ENCODE measurements at regions not wholly inside any gene's neighbourhood (a gene's known extent, or its start where the extent isn't known, plus 50 kb on each side); places are given as distances from the start of the nearest gene placed in this dataset.
A peak's percentile ranks its signal among the peaks of the same experiment; 100 is the strongest.
"Not testable (repeated sequence)": the region's sequence is repeated elsewhere in the genome, so short reads cannot be mapped to it uniquely, and the experiment has no call there.

- H3K4me3 ChIP-seq (ENCODE audit: low read depth in 2 of 2, low read length in 2 of 2); BruUV-seq (replicated peaks); DNase-seq (ENCODE audit: low read depth, low spot score); H3K27ac ChIP-seq (ENCODE audit: low read length); H3K36me3 ChIP-seq (ENCODE audit: control insufficient read depth, insufficient read depth, low read length); H3K4me1 ChIP-seq (ENCODE audit: control insufficient read depth, insufficient read depth, low read length); H3K9me3 ChIP-seq (ENCODE audit: control insufficient read depth, insufficient read depth, low read depth, low read length); POLR2A ChIA-PET; intact Hi-C loops (cut with micrococcal nuclease; ENCODE audit: unreplicated experiment); in situ Hi-C loops (cut with HindIII; ENCODE audit: low pct_unique_long_range_greater_than_20kb, low sequenced_read_pairs); CTCF ChIA-PET; H3K27me3 ChIP-seq (ENCODE audit: control insufficient read depth, insufficient read depth, low read length): not testable (repeated sequence)
- peak; percentile 70 for ATAC-seq
Observed at GRCh38 chr20:29883514-29884219, 1373.8 kb upstream of the DEFB115 start.

- H3K9me3 ChIP-seq (ENCODE audit: control insufficient read depth, insufficient read depth, low read depth, low read length); H3K27ac ChIP-seq (ENCODE audit: low read length); H3K4me1 ChIP-seq (ENCODE audit: control insufficient read depth, insufficient read depth, low read length); in situ Hi-C loops (cut with HindIII; ENCODE audit: low pct_unique_long_range_greater_than_20kb, low sequenced_read_pairs); CTCF ChIA-PET; H3K36me3 ChIP-seq (ENCODE audit: control insufficient read depth, insufficient read depth, low read length); H3K4me3 ChIP-seq (ENCODE audit: low read depth in 2 of 2, low read length in 2 of 2); DNase-seq (ENCODE audit: low read depth, low spot score); intact Hi-C loops (cut with micrococcal nuclease; ENCODE audit: unreplicated experiment); POLR2A ChIA-PET; BruUV-seq (replicated peaks); H3K27me3 ChIP-seq (ENCODE audit: control insufficient read depth, insufficient read depth, low read length); ATAC-seq: not testable (repeated sequence)
Observed at GRCh38 chr20:29884322-29884721, 1373.1 kb upstream of the DEFB115 start.

- H3K27ac ChIP-seq (ENCODE audit: low read length); ATAC-seq; in situ Hi-C loops (cut with HindIII; ENCODE audit: low pct_unique_long_range_greater_than_20kb, low sequenced_read_pairs); POLR2A ChIA-PET; H3K9me3 ChIP-seq (ENCODE audit: control insufficient read depth, insufficient read depth, low read depth, low read length); DNase-seq (ENCODE audit: low read depth, low spot score); H3K4me1 ChIP-seq (ENCODE audit: control insufficient read depth, insufficient read depth, low read length); H3K27me3 ChIP-seq (ENCODE audit: control insufficient read depth, insufficient read depth, low read length); intact Hi-C loops (cut with micrococcal nuclease; ENCODE audit: unreplicated experiment); H3K4me3 ChIP-seq (ENCODE audit: low read depth in 2 of 2, low read length in 2 of 2); H3K36me3 ChIP-seq (ENCODE audit: control insufficient read depth, insufficient read depth, low read length); CTCF ChIA-PET; BruUV-seq (replicated peaks): not testable (repeated sequence)
Observed at GRCh38 chr20:29885282-29886185, 1371.9 kb upstream of the DEFB115 start.

GRCh38 chr20:29891555-29891954 is 1365.9 kb upstream of the DEFB115 start:
- H3K4me3 ChIP-seq (ENCODE audit: low read depth in 2 of 2, low read length in 2 of 2); POLR2A ChIA-PET; H3K36me3 ChIP-seq (ENCODE audit: control insufficient read depth, insufficient read depth, low read length); intact Hi-C loops (cut with micrococcal nuclease; ENCODE audit: unreplicated experiment); BruUV-seq (replicated peaks); H3K4me1 ChIP-seq (ENCODE audit: control insufficient read depth, insufficient read depth, low read length); in situ Hi-C loops (cut with HindIII; ENCODE audit: low pct_unique_long_range_greater_than_20kb, low sequenced_read_pairs); H3K9me3 ChIP-seq (ENCODE audit: control insufficient read depth, insufficient read depth, low read depth, low read length); DNase-seq (ENCODE audit: low read depth, low spot score); CTCF ChIA-PET; H3K27me3 ChIP-seq (ENCODE audit: control insufficient read depth, insufficient read depth, low read length); H3K27ac ChIP-seq (ENCODE audit: low read length); ATAC-seq: not testable (repeated sequence)

Measured in Panc1 (cell line).